ENCODE measurements at regions not wholly inside any gene's neighbourhood (a gene's known extent, or its start where the extent isn't known, plus 50 kb on each side); places are given as distances from the start of the nearest gene placed in this dataset.

GRCh38 chr21:32134441-32135130, 144.3 kb downstream of the MIS18A start:
- TF ChIP-seq MED1 (CRISPR knock-in tag; IDR thresholded peaks at IDR 0.05): no peak
- TF ChIP-seq ZMAT3 (CRISPR knock-in tag; conservative IDR thresholded peaks at IDR 0.05): no peak
- no peak for TF ChIP-seq ZNF782 (CRISPR knock-in tag; IDR thresholded peaks at IDR 0.05; ENCODE audit: borderline replicate concordance)
- TF ChIP-seq ZNF10 (CRISPR knock-in tag; IDR thresholded peaks at IDR 0.05; ENCODE audit: borderline replicate concordance, low read depth): no peak
- TF ChIP-seq, protein P1, sequence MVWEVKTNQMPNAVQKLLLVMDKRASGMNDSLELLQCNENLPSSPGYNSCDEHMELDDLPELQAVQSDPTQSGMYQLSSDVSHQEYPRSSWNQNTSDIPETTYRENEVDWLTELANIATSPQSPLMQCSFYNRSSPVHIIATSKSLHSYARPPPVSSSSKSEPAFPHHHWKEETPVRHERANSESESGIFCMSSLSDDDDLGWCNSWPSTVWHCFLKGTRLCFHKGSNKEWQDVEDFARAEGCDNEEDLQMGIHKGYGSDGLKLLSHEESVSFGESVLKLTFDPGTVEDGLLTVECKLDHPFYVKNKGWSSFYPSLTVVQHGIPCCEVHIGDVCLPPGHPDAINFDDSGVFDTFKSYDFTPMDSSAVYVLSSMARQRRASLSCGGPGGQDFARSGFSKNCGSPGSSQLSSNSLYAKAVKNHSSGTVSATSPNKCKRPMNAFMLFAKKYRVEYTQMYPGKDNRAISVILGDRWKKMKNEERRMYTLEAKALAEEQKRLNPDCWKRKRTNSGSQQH (CRISPR knock-in tag; IDR thresholded peaks at IDR 0.05; ENCODE audit: low read depth): no peak
- TF ChIP-seq ZNF121 (CRISPR knock-in tag; IDR thresholded peaks at IDR 0.05): no peak
- TF ChIP-seq, protein P2, sequence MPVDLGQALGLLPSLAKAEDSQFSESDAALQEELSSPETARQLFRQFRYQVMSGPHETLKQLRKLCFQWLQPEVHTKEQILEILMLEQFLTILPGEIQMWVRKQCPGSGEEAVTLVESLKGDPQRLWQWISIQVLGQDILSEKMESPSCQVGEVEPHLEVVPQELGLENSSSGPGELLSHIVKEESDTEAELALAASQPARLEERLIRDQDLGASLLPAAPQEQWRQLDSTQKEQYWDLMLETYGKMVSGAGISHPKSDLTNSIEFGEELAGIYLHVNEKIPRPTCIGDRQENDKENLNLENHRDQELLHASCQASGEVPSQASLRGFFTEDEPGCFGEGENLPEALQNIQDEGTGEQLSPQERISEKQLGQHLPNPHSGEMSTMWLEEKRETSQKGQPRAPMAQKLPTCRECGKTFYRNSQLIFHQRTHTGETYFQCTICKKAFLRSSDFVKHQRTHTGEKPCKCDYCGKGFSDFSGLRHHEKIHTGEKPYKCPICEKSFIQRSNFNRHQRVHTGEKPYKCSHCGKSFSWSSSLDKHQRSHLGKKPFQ (CRISPR knock-in tag; IDR thresholded peaks at IDR 0.05; ENCODE audit: insufficient replicate concordance): no peak
